ENCODE measurements at regions not wholly inside any gene's neighbourhood (a gene's known extent, or its start where the extent isn't known, plus 50 kb on each side); places are given as distances from the start of the nearest gene placed in this dataset.

- Histone ChIP-seq H3K27me3 (no peaks in the 10 kb centered on the region), H3K27ac (replicated peaks in 1 of 4) (no peak overlapping the region), H3K36me3 (no peaks in the 10 kb centered on the region), H3K9me3 (no peaks in the 10 kb centered on the region), H3K4me3 (no peak overlapping the region), H3K4me1 (peaks cover 15 to 34% (median 27%) of the 10 kb centered on the region in 4 donors)
- WGBS = 69% methylated on average over 2 of the region's 2 CpGs
- intact Hi-C loops (cut with DNase I) = loop anchor here (2.0 kb wide), 1 partner anchor 145 kb away; no protein-coding TSS in a partner anchor
- TF ChIP-seq CTCF (IDR thresholded peaks at IDR 0.05) (no peak), POLR2A (IDR thresholded peaks at IDR 0.05; ENCODE audit: low read depth) (no peak), EP300 (IDR thresholded peaks at IDR 0.05) (no peak), POLR2AphosphoS5 (IDR thresholded peaks at IDR 0.05) (no peak)
- no peak for DNase-seq (ENCODE audit: extremely low spot score)
Measured at GRCh38 chr6:56853541-56853940, 101.4 kb upstream of the BEND6 start.

- Histone ChIP-seq H3K4me3 (peak overlapping the region; percentile 49 to 65 (median 57)), H3K27me3 (no peaks in the 10 kb centered on the region), H3K27ac (replicated peaks in 1 of 4) (peak overlapping the region; percentile 57 to 62 (median 58))
Measured at GRCh38 chr6:56852260-56853010, 102.5 kb upstream of the BEND6 start.

GRCh38 chr6:56851541-56852259, 103.2 kb upstream of the BEND6 start:
- peaks cover 15 to 34% (median 27%) of the 10 kb centered on the region in 4 donors for H3K4me1 ChIP-seq
- WGBS = 0% methylated on average over 17 of the region's 17 CpGs
- TF ChIP-seq CTCF (IDR thresholded peaks at IDR 0.05) (peak; percentile 59 to 74 (median 70)), POLR2AphosphoS5 (IDR thresholded peaks at IDR 0.05) (peak; percentile 39 to 41), EP300 (IDR thresholded peaks at IDR 0.05) (no peak), POLR2A (IDR thresholded peaks at IDR 0.05; ENCODE audit: low read depth) (no peak)
- H3K9me3 ChIP-seq = no peaks in the 10 kb centered on the region
- no peaks in the 10 kb centered on the region for H3K27me3 ChIP-seq
- peak overlapping the region; percentile 49 to 65 (median 57) for H3K4me3 ChIP-seq
- intact Hi-C loops (cut with DNase I) = loop anchor here (2.0 kb wide), 2 partner anchors 143 to 217 kb away; no protein-coding TSS in a partner anchor
- DNase-seq (ENCODE audit: extremely low spot score) = no peak
- H3K36me3 ChIP-seq = no peaks in the 10 kb centered on the region
- peak overlapping the region; percentile 57 to 62 (median 58) for H3K27ac ChIP-seq (replicated peaks in 1 of 4)

More at GRCh38 chr6:56852260-56853010, 102.5 kb upstream of the BEND6 start:
- WGBS = 63% methylated on average over 6 of the region's 6 CpGs
- DNase-seq (ENCODE audit: extremely low spot score) = no peak
- Histone ChIP-seq H3K9me3 (no peaks in the 10 kb centered on the region), H3K36me3 (no peaks in the 10 kb centered on the region), H3K4me1 (peaks cover 15 to 34% (median 27%) of the 10 kb centered on the region in 4 donors)
- intact Hi-C loops (cut with DNase I) = loop anchor here (2.0 kb wide), 1 partner anchor 144 kb away; no protein-coding TSS in a partner anchor
- no peak for TF ChIP-seq POLR2AphosphoS5 (IDR thresholded peaks at IDR 0.05)
- TF ChIP-seq EP300 (IDR thresholded peaks at IDR 0.05) = no peak
- no peak for TF ChIP-seq POLR2A (IDR thresholded peaks at IDR 0.05; ENCODE audit: low read depth)
- no peak for TF ChIP-seq CTCF (IDR thresholded peaks at IDR 0.05)

- Histone ChIP-seq H3K4me1 (peaks cover 13 to 32% (median 27%) of the 10 kb centered on the region in 4 donors), H3K27ac (replicated peaks in 1 of 4) (peak overlapping the region; percentile 57 to 62 (median 58)), H3K9me3 (no peaks in the 10 kb centered on the region), H3K27me3 (no peaks in the 10 kb centered on the region), H3K36me3 (no peaks in the 10 kb centered on the region), H3K4me3 (peak overlapping the region; percentile 49 to 65 (median 57))
- DNase-seq (ENCODE audit: extremely low spot score) = no peak
- no peak for TF ChIP-seq POLR2AphosphoS5 (IDR thresholded peaks at IDR 0.05)
- TF ChIP-seq EP300 (IDR thresholded peaks at IDR 0.05) = no peak
- no peak for TF ChIP-seq CTCF (IDR thresholded peaks at IDR 0.05)
- no peak for TF ChIP-seq POLR2A (IDR thresholded peaks at IDR 0.05; ENCODE audit: low read depth)
- intact Hi-C loops (cut with DNase I) = loop anchor here (2.0 kb wide), 1 partner anchor 216 kb away; no protein-coding TSS in a partner anchor
- 3% methylated on average over 9 of the region's 9 CpGs for WGBS
Measured at GRCh38 chr6:56851074-56851473, 103.8 kb upstream of the BEND6 start.
